ENCODE measurements at regions not wholly inside any gene's neighbourhood (a gene's known extent, or its start where the extent isn't known, plus 50 kb on each side); places are given as distances from the start of the nearest gene placed in this dataset.
"Not testable (repeated sequence)": the region's sequence is repeated elsewhere in the genome, so short reads cannot be mapped to it uniquely, and the experiment has no call there.

DNA sequence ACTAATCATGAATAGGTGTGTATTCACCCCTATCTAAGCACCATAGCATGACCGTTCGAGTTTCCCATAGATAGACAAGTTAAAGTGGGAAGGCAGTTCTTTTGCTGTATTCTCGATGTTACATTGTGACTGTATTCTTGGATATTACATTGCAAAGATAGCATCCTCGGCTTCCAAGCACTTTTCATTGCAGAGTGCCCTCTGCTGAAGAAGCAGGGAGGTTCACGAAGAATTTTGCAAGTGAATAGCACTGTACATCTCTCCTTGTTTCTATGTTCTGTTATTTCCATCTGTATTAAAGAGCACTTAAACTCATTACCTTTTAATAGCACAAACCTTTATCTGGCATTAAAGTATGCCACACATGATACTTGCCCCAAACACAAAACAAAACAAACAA, 426.7 kb upstream of the ARX start:
- no peak for TF ChIP-seq Cebpa-rat (IDR thresholded peaks at IDR 0.05)

DNA sequence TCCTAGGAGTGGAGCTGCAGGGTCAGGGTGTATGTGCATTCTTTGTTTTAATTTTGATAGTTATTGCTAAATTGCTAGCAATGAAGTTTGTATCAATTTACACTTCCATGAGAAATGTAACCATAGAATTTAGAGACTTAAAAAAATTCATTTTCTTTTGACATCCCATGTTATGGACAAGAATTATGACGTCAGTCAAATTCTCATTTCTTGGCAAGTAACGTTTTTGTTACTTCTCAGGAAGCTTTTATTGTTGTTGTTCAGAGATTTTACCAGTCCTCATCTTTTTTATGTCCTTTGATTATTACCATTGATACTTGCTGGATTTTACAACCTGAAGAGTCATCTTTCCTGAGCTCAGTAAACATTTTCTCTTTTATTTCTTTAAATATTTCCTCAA, 417.5 kb upstream of the ARX start:
- Histone ChIP-seq H3K27me3 (peaks cover 91 to 100% (median 97%) of the 10 kb centered on the region in 11 experiments), H3K4me1 (no peaks in the 10 kb centered on the region), H3K4me3 (no peak overlapping the region), H3K36me3 (no peaks in the 10 kb centered on the region), H3K27ac (no peak overlapping the region), H4K20me1 (peaks cover 0 to 3% (median 0%) of the 10 kb centered on the region in 11 experiments; a peak in 2 of 22 replicates), H3K9me3 (replicated peaks in 1 of 11) (no peaks in the 10 kb centered on the region; a peak in 2 of 22 replicates), H3K9ac (no peak overlapping the region), H3K4me2 (no peak overlapping the region)
- no peak for TF ChIP-seq Cebpa-rat (IDR thresholded peaks at IDR 0.05)

More for the DNA sequence above, 426.7 kb upstream of the ARX start:
- no peaks in the 10 kb centered on the region for H4K20me1 ChIP-seq
- H3K9ac ChIP-seq: no peak overlapping the region
- H3K4me3 ChIP-seq: no peak overlapping the region
- peaks cover 0 to 5% (median 0%) of the 10 kb centered on the region in 10 experiments; a peak in 1 of 20 replicates for H3K4me1 ChIP-seq
- peaks cover 81 to 98% (median 93%) of the 10 kb centered on the region in 11 experiments for H3K27me3 ChIP-seq
- H3K36me3 ChIP-seq: no peaks in the 10 kb centered on the region
- no peak overlapping the region for H3K27ac ChIP-seq
- no peak overlapping the region for H3K4me2 ChIP-seq
- H3K9me3 ChIP-seq (replicated peaks in 1 of 11): no peaks in the 10 kb centered on the region

- H3K4me3 ChIP-seq: no peak overlapping the region
- H3K27ac ChIP-seq: no peak overlapping the region
- H3K9ac ChIP-seq: no peak overlapping the region
- H3K9me3 ChIP-seq (replicated peaks in 1 of 11): no peaks in the 10 kb centered on the region; a peak in 2 of 22 replicates
- no peak overlapping the region for H3K4me2 ChIP-seq
- H3K27me3 ChIP-seq: peaks cover 88 to 100% (median 97%) of the 10 kb centered on the region in 11 experiments
- H3K4me1 ChIP-seq: no peaks in the 10 kb centered on the region
- peaks cover 0 to 3% (median 0%) of the 10 kb centered on the region in 11 experiments; a peak in 2 of 22 replicates for H4K20me1 ChIP-seq
- no peaks in the 10 kb centered on the region for H3K36me3 ChIP-seq
- no peak for TF ChIP-seq Cebpa-rat (IDR thresholded peaks at IDR 0.05)
Observed at GRCh38 chrX:25432396-25432795, 416.6 kb upstream of the ARX start.

- H3K9ac ChIP-seq: no peak overlapping the region
- no peak for TF ChIP-seq Cebpa-rat (IDR thresholded peaks at IDR 0.05)
- H3K9me3 ChIP-seq (replicated peaks in 1 of 11): no peaks in the 10 kb centered on the region; a peak in 2 of 22 replicates
- H4K20me1 ChIP-seq: peaks cover 0 to 3% (median 0%) of the 10 kb centered on the region in 11 experiments; a peak in 1 of 22 replicates
- peaks cover 78 to 100% (median 92%) of the 10 kb centered on the region in 11 experiments for H3K27me3 ChIP-seq
- no peaks in the 10 kb centered on the region for H3K36me3 ChIP-seq
- H3K4me3 ChIP-seq: no peak overlapping the region
- no peak overlapping the region for H3K4me2 ChIP-seq
- H3K4me1 ChIP-seq: no peaks in the 10 kb centered on the region
- no peak overlapping the region for H3K27ac ChIP-seq
Observed at GRCh38 chrX:25427873-25428555, 412.2 kb upstream of the ARX start.

GRCh38 chrX:25404163-25404562, 388.4 kb upstream of the ARX start:
- not testable (repeated sequence) for H3K27ac ChIP-seq; H3K9ac ChIP-seq; H3K4me1 ChIP-seq; H3K4me3 ChIP-seq; H3K36me3 ChIP-seq; H4K20me1 ChIP-seq; H3K4me2 ChIP-seq; H3K9me3 ChIP-seq (replicated peaks in 1 of 11)
- H3K27me3 ChIP-seq: peaks cover 32 to 86% (median 63%) of the 10 kb centered on the region in 11 experiments

- Histone ChIP-seq H3K9ac (no peak overlapping the region), H3K36me3 (no peaks in the 10 kb centered on the region), H3K27me3 (peaks cover 82 to 97% (median 94%) of the 10 kb centered on the region in 11 experiments), H3K4me2 (no peak overlapping the region), H3K9me3 (replicated peaks in 1 of 11) (peaks cover 15 to 19% (median 18%) of the 10 kb centered on the region in 11 experiments), H3K4me3 (no peak overlapping the region), H3K27ac (no peak overlapping the region), H4K20me1 (no peaks in the 10 kb centered on the region), H3K4me1 (no peaks in the 10 kb centered on the region)
- no peak for TF ChIP-seq Cebpa-rat (IDR thresholded peaks at IDR 0.05)
Observed at GRCh38 chrX:25389266-25389665, 373.5 kb upstream of the ARX start.

DNA sequence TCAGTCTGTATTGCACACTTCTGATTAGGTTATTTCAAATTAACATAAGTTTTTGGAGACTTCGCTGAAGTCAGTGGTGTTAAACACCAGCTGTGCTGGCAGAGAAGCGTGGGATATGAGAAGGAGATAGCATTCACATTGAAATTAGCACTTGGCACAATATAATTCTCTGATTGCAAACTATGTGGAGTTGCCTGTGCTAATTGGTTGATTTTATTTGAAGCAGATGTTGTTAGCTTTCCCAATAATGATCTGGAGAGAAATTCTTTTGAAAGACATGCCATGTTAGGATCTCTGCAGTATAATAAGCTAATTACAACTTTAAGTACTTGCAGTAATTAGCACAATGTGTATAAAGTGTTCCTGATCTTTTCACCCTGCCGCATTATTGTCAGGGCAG, 367.4 kb upstream of the ARX start:
- Histone ChIP-seq H3K36me3 (no peaks in the 10 kb centered on the region), H3K4me3 (no peak overlapping the region), H3K4me2 (no peak overlapping the region), H3K4me1 (no peaks in the 10 kb centered on the region), H3K9me3 (replicated peaks in 1 of 11) (no peaks in the 10 kb centered on the region), H4K20me1 (no peaks in the 10 kb centered on the region; a peak in 1 of 22 replicates), H3K27me3 (peaks cover 82 to 97% (median 94%) of the 10 kb centered on the region in 11 experiments), H3K9ac (no peak overlapping the region), H3K27ac (no peak overlapping the region)
- no peak for TF ChIP-seq Cebpa-rat (IDR thresholded peaks at IDR 0.05)

DNA sequence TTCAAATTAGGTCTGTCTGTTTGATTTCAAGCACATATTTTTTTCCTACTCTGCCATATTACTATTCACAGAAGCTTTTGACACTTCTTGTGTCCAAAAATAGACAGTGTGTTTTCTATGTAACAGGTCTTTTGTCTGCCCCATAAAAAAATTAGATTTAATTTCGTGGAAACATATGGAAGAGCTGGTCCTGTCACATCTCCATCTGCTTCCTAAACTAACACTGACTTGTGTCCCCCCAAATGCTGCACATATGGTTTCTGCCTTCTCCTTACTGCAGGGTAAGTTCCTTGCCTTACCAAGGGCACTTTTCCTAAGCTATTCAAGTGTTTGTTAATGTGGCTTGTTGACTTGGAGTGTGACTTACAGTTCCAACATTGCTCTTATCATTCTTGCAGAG, 340.7 kb upstream of the ARX start:
- no peaks in the 10 kb centered on the region for H3K4me1 ChIP-seq
- no peaks in the 10 kb centered on the region for H3K36me3 ChIP-seq
- peaks cover 0 to 10% (median 4%) of the 10 kb centered on the region in 11 experiments; a peak in 7 of 22 replicates for H3K9me3 ChIP-seq (replicated peaks in 1 of 11)
- H3K9ac ChIP-seq: no peak overlapping the region
- H4K20me1 ChIP-seq: no peaks in the 10 kb centered on the region; a peak in 1 of 22 replicates
- H3K4me2 ChIP-seq: no peak overlapping the region
- no peak overlapping the region for H3K27ac ChIP-seq
- no peak for TF ChIP-seq Cebpa-rat (IDR thresholded peaks at IDR 0.05)
- H3K4me3 ChIP-seq: no peak overlapping the region
- peaks cover 79 to 99% (median 92%) of the 10 kb centered on the region in 11 experiments for H3K27me3 ChIP-seq

DNA sequence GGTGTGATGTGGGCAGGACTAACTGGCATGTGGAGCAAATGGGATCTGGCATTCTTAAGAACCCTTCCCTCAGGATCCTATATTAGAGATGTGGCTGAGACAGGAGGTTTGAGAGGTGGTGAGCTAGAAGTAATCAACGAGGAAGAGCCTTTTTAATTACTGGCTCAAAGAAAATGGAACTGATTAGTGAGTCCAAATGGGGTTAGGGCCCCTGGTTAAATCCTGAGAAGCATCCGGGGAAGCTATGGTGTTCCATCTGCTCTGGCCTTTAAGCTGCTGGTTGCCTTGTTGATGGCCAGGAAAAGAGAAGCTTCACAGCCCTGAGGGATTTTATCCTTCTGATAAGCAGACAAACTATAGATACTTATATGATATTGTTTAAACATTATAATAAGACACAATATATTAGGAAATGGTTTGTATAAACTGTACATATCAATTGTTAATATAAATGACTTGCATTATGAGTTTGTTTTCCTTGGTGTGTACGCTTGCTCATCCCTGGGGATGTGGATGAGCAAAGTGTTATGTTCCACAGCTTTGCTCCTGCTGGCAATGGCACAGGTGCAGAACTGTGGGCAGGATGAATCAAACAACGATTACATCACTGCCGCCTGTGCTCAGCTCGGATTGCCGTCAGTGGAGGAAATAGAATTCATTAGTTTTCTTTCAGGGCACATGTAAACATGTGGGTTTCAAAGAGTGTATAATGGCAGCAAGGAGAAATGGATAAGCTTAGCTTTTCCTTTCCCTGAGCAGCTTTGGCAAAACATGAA, 328.6 kb upstream of the ARX start:
- Histone ChIP-seq H3K27ac (no peak overlapping the region), H3K4me2 (no peak overlapping the region), H3K36me3 (no peaks in the 10 kb centered on the region), H3K27me3 (peaks cover 59 to 100% (median 89%) of the 10 kb centered on the region in 11 experiments), H3K9me3 (replicated peaks in 1 of 11) (peaks cover 15 to 22% (median 19%) of the 10 kb centered on the region in 11 experiments; a peak in 20 of 22 replicates), H3K4me3 (no peak overlapping the region), H3K9ac (no peak overlapping the region), H4K20me1 (no peaks in the 10 kb centered on the region), H3K4me1 (no peaks in the 10 kb centered on the region)
- no peak for TF ChIP-seq Cebpa-rat (IDR thresholded peaks at IDR 0.05)

Data from BLaER1 treated with 17β-estradiol and CSF1 and Interleukin-3, amounts not matched to agents 10 nM and 100 nM (cell line).